ENCODE measurements at regions not wholly inside any gene's neighbourhood (a gene's known extent, or its start where the extent isn't known, plus 50 kb on each side); places are given as distances from the start of the nearest gene placed in this dataset.
A peak's percentile ranks its signal among the peaks of the same experiment; 100 is the strongest.

GRCh38 chr4:121221608-121222007 lies 57.5 kb upstream of the TNIP3 start:
- no peak for DNase-seq

GRCh38 chr4:121221201-121221600 lies 57.1 kb upstream of the TNIP3 start:
- no peak for DNase-seq

- no peak for DNase-seq
Observed at GRCh38 chr4:121220698-121221097, 56.6 kb upstream of the TNIP3 start.

- DNase-seq: no peak
Observed at GRCh38 chr4:121219227-121219626, 55.1 kb upstream of the TNIP3 start.

GRCh38 chr4:121217351-121217750 lies 53.2 kb upstream of the TNIP3 start:
- DNase-seq: no peak

GRCh38 chr4:121216461-121216860 lies 52.3 kb upstream of the TNIP3 start:
- no peak for DNase-seq

GRCh38 chr4:121213940-121214339 lies 49.8 kb upstream of the TNIP3 start:
- DNase-seq: peak; percentile 57

Measured in islet precursor cell (in vitro differentiated cells).